Endodermal cell (in vitro differentiated cells): ENCODE measurements at regions not wholly inside any gene's neighbourhood (a gene's known extent, or its start where the extent isn't known, plus 50 kb on each side); places are given as distances from the start of the nearest gene placed in this dataset.

Experiments
- DNase-seq: peaks from one replicate; pipeline ENCODE4 v3.0.0-alpha.2; 2017
- H3K27ac ChIP-seq: 2 replicates; pipeline ENCODE4 v1.5.1; 2013; ENCODE audit warnings: mild to moderate bottlenecking, low read depth, low read length, moderate library complexity
- H3K27me3 ChIP-seq: 2 replicates; pipeline ENCODE4 v1.6.1; 2013; ENCODE audit warnings: mild to moderate bottlenecking, low read length, moderate library complexity; ENCODE audit not compliant: insufficient read depth, control insufficient read depth, poor library complexity, severe bottlenecking
- H3K36me3 ChIP-seq: 2 replicates; pipeline ENCODE4 v1.7.0; 2013; ENCODE audit warnings: mild to moderate bottlenecking, low read length, moderate library complexity; ENCODE audit not compliant: control insufficient read depth, insufficient read depth
- H3K4me1 ChIP-seq: one replicate; pipeline ENCODE4 v1.7.0; 2013; ENCODE audit warnings: low read length; ENCODE audit not compliant: control insufficient read depth, insufficient read depth
- H3K4me3 ChIP-seq: 2 replicates; pipeline ENCODE4 v1.5.1; 2013; ENCODE audit warnings: mild to moderate bottlenecking, low read length, moderate library complexity
- H3K9ac ChIP-seq: 2 replicates; pipeline ENCODE4 v1.6.1; 2013; ENCODE audit warnings: mild to moderate bottlenecking, low read length, moderate library complexity; ENCODE audit not compliant: poor library complexity, severe bottlenecking; ENCODE audit errors: extremely low read depth
- H3K9me3 ChIP-seq: 2 replicates; pipeline ENCODE4 v1.6.1; 2013; ENCODE audit warnings: mild to moderate bottlenecking, low read length, moderate library complexity; ENCODE audit not compliant: control insufficient read depth
- H3K27ac Mint-ChIP-seq: 2 replicates; pipeline ENCODE4 v1.8.0; 2020; ENCODE audit warnings: mixed read lengths
- H3K27me3 Mint-ChIP-seq: 2 replicates; pipeline ENCODE4 v1.8.0; 2021; ENCODE audit warnings: mild to moderate bottlenecking, mixed read lengths; ENCODE audit not compliant: insufficient read depth
- H3K36me3 Mint-ChIP-seq: 2 replicates; pipeline ENCODE4 v1.8.0; 2020; ENCODE audit warnings: low read depth, mixed read lengths
- H3K4me1 Mint-ChIP-seq: 2 replicates; pipeline ENCODE4 v1.8.0; 2020; ENCODE audit warnings: mixed read lengths
- H3K4me3 Mint-ChIP-seq: 2 replicates; pipeline ENCODE4 v1.8.0; 2020; ENCODE audit warnings: mild to moderate bottlenecking, moderate library complexity, mixed read lengths
- H3K9me3 Mint-ChIP-seq: 2 replicates; pipeline ENCODE4 v1.8.0; 2020; ENCODE audit warnings: mild to moderate bottlenecking, mixed read lengths
- CTCF ChIP-seq: fragments of 200-600 bp; sonication (generic); conservative IDR thresholded peaks from 2 replicates; pipeline ENCODE4 v1.5.0; 2021; ENCODE audit warnings: antibody characterized with exemption, mild to moderate bottlenecking
- WGBS, 2 experiments: methylation state at CpG; one replicate each; pipeline versions ENCODE4 v1.1.5 to v1.1.7; 2013; ENCODE audit warnings: missing lambda C conversion rate in 2 of 2, mixed read lengths in 1 of 2; ENCODE audit not compliant: insufficient coverage in 1 of 2, insufficient read length in 1 of 2; 5-methylcytosine and 5-hydroxymethylcytosine counted together

GRCh38 chr6:126581316-126581715 lies 241.4 kb downstream of the CENPW start:
- H3K4me3 ChIP-seq: no peak overlapping the region
- no peak for DNase-seq
- no peak overlapping the region for H3K4me3 Mint-ChIP-seq
- H3K9me3 ChIP-seq: no peaks in the 10 kb centered on the region
- H3K27ac Mint-ChIP-seq: peak overlapping the region; percentile 10
- no peaks in the 10 kb centered on the region for H3K4me1 Mint-ChIP-seq
- no peaks in the 10 kb centered on the region for H3K27me3 ChIP-seq
- H3K4me1 ChIP-seq: no peaks in the 10 kb centered on the region
- no peak overlapping the region for H3K9ac ChIP-seq
- TF ChIP-seq CTCF: no peak
- no peak overlapping the region for H3K27ac ChIP-seq
- no peaks in the 10 kb centered on the region for H3K9me3 Mint-ChIP-seq
- no peaks in the 10 kb centered on the region for H3K27me3 Mint-ChIP-seq
- no peaks in the 10 kb centered on the region for H3K36me3 ChIP-seq
- no peaks in the 10 kb centered on the region for H3K36me3 Mint-ChIP-seq

GRCh38 chr6:126600258-126600916 lies 260.5 kb downstream of the CENPW start:
- no peaks in the 10 kb centered on the region for H3K27me3 ChIP-seq
- H3K27me3 Mint-ChIP-seq: no peaks in the 10 kb centered on the region
- H3K9ac ChIP-seq: no peak overlapping the region
- no peak overlapping the region for H3K4me3 ChIP-seq
- no peak overlapping the region for H3K27ac ChIP-seq
- no peak for TF ChIP-seq CTCF
- H3K4me1 Mint-ChIP-seq: no peaks in the 10 kb centered on the region
- no peaks in the 10 kb centered on the region for H3K36me3 ChIP-seq
- no peak for DNase-seq
- peaks cover 25% of the 10 kb centered on the region for H3K9me3 Mint-ChIP-seq
- no peak overlapping the region for H3K27ac Mint-ChIP-seq
- no peaks in the 10 kb centered on the region for H3K4me1 ChIP-seq
- H3K4me3 Mint-ChIP-seq: no peak overlapping the region
- 100% methylated on average over 1 of the region's 1 CpG; no CpG with 5 or more reads in 1 of the 2 experiments for WGBS, 2 experiments
- no peaks in the 10 kb centered on the region for H3K36me3 Mint-ChIP-seq
- peaks cover 5% of the 10 kb centered on the region for H3K9me3 ChIP-seq

- Histone ChIP-seq H3K4me3 (no peak overlapping the region), H3K9ac (no peak overlapping the region), H3K4me1 (no peaks in the 10 kb centered on the region), H3K27ac (no peak overlapping the region), H3K27me3 (no peaks in the 10 kb centered on the region), H3K9me3 (peaks cover 5% of the 10 kb centered on the region), H3K36me3 (no peaks in the 10 kb centered on the region)
- WGBS, 2 experiments: 87 to 91% methylated on average over 3 to 4 of the region's 4 CpGs
- TF ChIP-seq CTCF: no peak
- Mint-ChIP-seq H3K4me3 (no peak overlapping the region), H3K27me3 (no peaks in the 10 kb centered on the region), H3K9me3 (peaks cover 13% of the 10 kb centered on the region), H3K4me1 (no peaks in the 10 kb centered on the region), H3K36me3 (no peaks in the 10 kb centered on the region), H3K27ac (no peak overlapping the region)
- DNase-seq: no peak
Observed at GRCh38 chr6:126603410-126603809, 263.5 kb downstream of the CENPW start.
